HFF-Myc (cell line): ENCODE measurements at regions not wholly inside any gene's neighbourhood (a gene's known extent, or its start where the extent isn't known, plus 50 kb on each side); places are given as distances from the start of the nearest gene placed in this dataset.
A peak's percentile ranks its signal among the peaks of the same experiment; 100 is the strongest.

ENCODE experiments used
- DNase-seq: peaks from one replicate; pipeline ENCODE4 v3.0.0-alpha.2; 2011; ENCODE audit warnings: low read depth; ENCODE audit errors: extremely low read depth
- H3K4me3 ChIP-seq: replicated peaks from 2 replicates; pipeline ENCODE4 v1.5.1; 2011; ENCODE audit warnings: low read depth, mild to moderate bottlenecking, control low read depth, low read length
- TF ChIP-seq, protein P1 (sequence below): IDR thresholded peaks from 2 replicates; pipeline ENCODE4 v1.5.1; 2012; ENCODE audit warnings: mild to moderate bottlenecking, low read depth, low read length, control low read depth; ENCODE audit errors: missing control alignments

DNA sequence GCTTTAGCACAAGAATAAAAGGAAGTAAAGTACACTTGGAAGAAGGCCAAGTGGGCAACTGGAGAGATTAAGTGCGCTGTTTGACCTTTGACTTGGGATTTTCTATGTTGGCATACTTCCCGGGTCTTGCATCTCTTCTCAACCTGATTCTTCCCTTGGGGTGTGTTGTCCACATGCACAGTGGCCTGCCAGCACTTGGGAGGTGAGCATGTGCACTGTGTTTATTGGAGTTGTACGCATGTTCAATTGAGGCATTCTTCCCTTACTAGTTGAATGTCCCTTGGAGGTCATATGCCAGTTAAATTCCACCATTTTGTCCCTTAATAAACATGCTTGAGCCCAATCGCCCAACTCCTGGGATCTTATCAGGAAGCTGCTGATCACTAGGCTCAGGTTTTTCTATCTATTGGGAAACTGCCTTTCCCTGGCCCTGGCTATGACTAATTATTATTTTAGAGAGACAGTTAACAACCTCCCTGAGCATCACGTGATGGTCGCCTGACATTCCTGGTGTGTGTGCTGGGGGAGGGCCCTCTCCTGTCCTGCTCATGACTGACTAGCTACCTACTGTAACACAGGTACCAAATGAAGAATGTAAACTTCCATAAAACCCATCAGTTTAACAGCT is 62.5 kb upstream of the RAPGEF4 start:
- no peak overlapping the region for H3K4me3 ChIP-seq
- TF ChIP-seq, protein P1, sequence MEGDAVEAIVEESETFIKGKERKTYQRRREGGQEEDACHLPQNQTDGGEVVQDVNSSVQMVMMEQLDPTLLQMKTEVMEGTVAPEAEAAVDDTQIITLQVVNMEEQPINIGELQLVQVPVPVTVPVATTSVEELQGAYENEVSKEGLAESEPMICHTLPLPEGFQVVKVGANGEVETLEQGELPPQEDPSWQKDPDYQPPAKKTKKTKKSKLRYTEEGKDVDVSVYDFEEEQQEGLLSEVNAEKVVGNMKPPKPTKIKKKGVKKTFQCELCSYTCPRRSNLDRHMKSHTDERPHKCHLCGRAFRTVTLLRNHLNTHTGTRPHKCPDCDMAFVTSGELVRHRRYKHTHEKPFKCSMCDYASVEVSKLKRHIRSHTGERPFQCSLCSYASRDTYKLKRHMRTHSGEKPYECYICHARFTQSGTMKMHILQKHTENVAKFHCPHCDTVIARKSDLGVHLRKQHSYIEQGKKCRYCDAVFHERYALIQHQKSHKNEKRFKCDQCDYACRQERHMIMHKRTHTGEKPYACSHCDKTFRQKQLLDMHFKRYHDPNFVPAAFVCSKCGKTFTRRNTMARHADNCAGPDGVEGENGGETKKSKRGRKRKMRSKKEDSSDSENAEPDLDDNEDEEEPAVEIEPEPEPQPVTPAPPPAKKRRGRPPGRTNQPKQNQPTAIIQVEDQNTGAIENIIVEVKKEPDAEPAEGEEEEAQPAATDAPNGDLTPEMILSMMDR, result no peak
- peak; percentile 32 for DNase-seq

DNA sequence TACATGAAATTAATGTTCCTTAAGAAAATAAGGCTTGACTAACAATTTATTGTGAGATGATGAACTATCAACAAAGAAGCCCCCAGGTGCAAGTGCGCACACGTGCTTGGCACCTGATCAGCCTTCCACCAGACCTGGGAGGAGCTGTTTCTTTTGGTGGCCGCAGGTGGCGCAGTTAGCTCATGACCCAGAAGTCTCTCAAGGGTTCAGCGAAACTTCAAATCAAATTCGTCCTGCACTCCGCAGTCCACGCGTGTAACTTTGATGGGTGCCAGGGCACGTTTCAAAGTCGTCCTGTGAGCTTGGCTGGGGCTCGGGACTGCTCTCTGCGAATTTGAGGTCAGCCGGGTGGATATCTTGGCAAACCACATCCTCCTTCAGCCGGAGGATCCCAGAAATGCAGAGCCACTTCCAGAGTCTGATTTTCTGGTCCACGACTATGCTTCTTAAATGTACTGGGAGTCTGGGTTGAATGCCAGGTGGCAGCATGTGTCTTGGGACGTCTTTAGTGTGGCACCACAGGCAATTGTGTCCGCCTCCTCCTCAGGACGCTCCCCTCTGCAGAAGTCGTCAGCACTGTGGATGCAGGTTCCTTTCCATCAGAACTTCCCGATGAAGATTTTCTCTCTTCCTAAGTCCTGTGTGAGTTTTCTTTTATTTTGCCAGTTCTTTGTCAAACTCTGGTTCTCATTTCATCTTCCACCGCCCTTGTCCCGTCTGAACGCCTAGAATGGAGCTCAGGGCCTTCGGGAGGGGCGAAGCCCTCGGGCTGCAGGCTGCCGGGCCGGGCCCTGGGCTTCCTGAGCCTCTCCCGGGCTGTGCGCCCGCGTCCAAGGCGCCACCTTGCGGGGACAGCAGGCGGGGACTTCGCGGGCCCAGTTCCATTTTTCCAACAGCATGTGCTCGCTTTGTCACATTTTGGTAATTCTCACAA is 61.3 kb upstream of the RAPGEF4 start:
- H3K4me3 ChIP-seq, result no peak overlapping the region
- TF ChIP-seq, protein P1, result peak; percentile 35
- no peak for DNase-seq

DNA sequence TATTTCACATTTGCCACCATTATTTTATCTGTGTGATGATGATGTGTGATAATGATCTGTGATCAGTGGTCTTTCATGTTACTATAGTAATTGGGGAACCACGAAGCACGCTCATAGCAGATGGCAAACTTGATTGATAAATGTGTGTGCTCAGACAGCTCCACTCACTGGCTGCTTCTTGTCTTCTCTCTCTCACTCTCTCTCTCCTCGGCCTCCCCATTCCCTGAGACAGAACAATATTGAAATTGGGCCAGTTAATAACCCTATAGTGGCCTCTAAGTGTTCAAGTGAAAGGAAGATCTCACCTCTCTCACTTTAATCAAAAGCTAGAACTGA is 60.7 kb upstream of the RAPGEF4 start:
- TF ChIP-seq, protein P1, result no peak
- H3K4me3 ChIP-seq, result no peak overlapping the region
- no peak for DNase-seq

DNA sequence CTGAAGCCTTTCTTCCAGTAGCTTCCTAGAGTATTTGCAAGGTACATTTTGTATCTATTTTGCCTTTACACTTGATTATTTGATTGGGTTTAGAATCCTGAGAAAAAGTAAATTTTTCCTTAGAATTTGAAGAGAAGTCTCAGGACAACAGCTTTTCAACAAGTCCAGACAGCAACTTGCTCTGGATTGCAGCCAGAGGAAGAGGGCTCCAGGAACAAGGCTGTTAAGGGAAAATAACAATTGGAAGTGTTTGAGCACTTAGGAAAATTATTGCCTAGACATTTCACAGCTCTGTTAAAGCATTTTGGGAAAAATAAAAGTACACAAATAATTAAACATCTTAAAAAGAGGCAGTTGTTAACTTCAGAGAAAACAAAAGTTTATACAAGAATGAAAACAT is 58.3 kb upstream of the RAPGEF4 start:
- TF ChIP-seq, protein P1, result no peak
- DNase-seq, result no peak

DNA sequence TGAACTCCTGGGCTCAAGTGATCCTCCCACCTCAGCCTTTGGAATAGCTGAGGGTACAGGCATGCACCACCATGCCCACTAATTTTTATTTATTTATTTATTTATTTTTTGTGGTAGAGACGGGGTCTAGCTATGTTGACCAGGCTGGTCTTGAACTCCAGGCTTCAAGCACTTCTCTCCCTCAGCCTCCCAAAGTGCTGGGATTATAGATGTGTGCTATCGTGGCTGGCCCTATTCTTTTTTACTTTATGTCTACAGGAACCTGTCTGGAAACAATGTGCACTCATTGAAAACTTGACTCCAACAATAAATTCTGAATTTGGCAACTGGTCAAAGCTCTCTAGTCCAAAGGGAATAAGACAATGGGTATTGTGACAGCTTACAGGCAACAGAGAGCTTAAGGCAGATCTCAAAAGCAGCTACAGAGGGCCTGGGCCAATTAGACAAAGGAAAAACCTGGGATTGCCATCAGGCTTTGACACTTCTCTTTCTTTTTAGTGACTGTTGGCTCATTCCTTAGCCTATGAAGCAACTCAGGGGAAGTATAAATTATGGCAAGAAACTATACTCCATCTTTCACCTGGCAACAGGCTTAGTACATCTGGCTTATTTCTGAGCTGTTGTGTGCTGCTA is 55.1 kb upstream of the RAPGEF4 start:
- TF ChIP-seq, protein P1, result no peak
- no peak overlapping the region for H3K4me3 ChIP-seq
- DNase-seq, result no peak

More for the DNA sequence above, 58.3 kb upstream of the RAPGEF4 start:
- no peak overlapping the region for H3K4me3 ChIP-seq

DNA sequence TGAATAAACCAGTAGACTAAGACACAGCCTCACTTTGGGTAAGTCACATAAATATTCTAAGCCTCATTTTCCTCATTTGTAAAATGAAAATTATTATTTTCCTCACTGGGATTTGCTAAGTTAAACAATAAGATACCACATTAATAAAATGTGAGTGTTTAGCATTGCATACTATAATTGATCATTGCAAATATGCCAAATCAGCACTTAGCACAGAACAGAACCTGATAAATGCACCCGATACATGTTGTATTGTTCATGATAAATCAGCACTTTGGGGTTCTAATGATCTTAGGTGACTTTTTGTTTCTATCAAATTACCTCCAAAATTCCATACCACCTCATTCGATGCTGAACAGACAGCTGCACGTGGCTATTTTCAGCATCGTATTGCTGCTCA is 50.2 kb upstream of the RAPGEF4 start:
- TF ChIP-seq, protein P1, result no peak
- no peak for DNase-seq
- no peak overlapping the region for H3K4me3 ChIP-seq
